Type B pancreatic cell (in vitro differentiated cells): ENCODE measurements at regions not wholly inside any gene's neighbourhood (a gene's known extent, or its start where the extent isn't known, plus 50 kb on each side); places are given as distances from the start of the nearest gene placed in this dataset.

Source experiments
- DNase-seq: peaks from one replicate; pipeline ENCODE4 v3.0.0; 2021; ENCODE audit warnings: mixed read lengths; ENCODE audit not compliant: unreplicated experiment; ENCODE audit errors: extremely low spot score
- H3K27ac Mint-ChIP-seq: 2 replicates; pipeline ENCODE4 v1.8.0; 2021; ENCODE audit warnings: mild to moderate bottlenecking, mixed read lengths
- H3K27me3 Mint-ChIP-seq: 2 replicates; pipeline ENCODE4 v1.8.0; 2021; ENCODE audit warnings: mixed read lengths
- H3K36me3 Mint-ChIP-seq: 2 replicates; pipeline ENCODE4 v1.8.0; 2021; ENCODE audit warnings: mixed read lengths
- H3K4me1 Mint-ChIP-seq: one replicate; pipeline ENCODE4 v1.8.0; 2021; ENCODE audit warnings: mixed read lengths; ENCODE audit not compliant: unreplicated experiment
- H3K4me3 Mint-ChIP-seq: 2 replicates; pipeline ENCODE4 v1.8.0; 2021; ENCODE audit warnings: mild to moderate bottlenecking, mixed read lengths
- H3K9me3 Mint-ChIP-seq: 2 replicates; pipeline ENCODE4 v1.8.0; 2021; ENCODE audit warnings: mixed read lengths
- CTCF ChIP-seq: fragments of 200-600 bp; sonication (generic); conservative IDR thresholded peaks from 2 replicates; pipeline ENCODE4 v1.5.0; 2021; ENCODE audit warnings: antibody characterized with exemption, mild to moderate bottlenecking

- Mint-ChIP-seq H3K36me3 (no peaks in the 10 kb centered on the region), H3K27me3 (peaks cover 2% of the 10 kb centered on the region), H3K4me3 (no peak overlapping the region), H3K9me3 (no peaks in the 10 kb centered on the region), H3K4me1 (peaks cover 2% of the 10 kb centered on the region), H3K27ac (no peak overlapping the region)
- no peak for DNase-seq
- TF ChIP-seq CTCF = no peak
Observed at GRCh38 chr3:181971424-181971823, 259.7 kb downstream of the SOX2 start.

DNA sequence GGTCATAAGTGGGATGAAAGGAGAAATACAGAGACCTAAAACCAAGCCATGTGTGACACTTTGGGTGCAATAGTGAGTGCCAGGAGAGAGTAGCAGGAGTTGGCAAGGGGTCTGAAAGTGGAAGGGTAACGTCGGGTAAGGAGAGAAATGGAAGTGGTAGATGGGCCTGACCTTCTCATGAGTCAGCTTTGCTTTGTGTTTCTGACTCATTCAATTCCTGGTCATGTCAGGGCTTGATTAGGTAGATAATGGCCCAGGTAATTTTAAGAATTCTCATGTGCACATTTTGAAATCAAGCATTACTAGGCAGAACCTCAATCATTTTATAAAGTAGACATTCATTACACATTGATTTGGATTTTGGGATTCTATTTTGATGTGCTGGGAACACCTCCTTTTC, 262.5 kb downstream of the SOX2 start:
- Mint-ChIP-seq H3K36me3 (no peaks in the 10 kb centered on the region), H3K27me3 (no peaks in the 10 kb centered on the region), H3K27ac (no peak overlapping the region), H3K4me3 (no peak overlapping the region), H3K9me3 (no peaks in the 10 kb centered on the region), H3K4me1 (no peaks in the 10 kb centered on the region)
- TF ChIP-seq CTCF = no peak
- no peak for DNase-seq

DNA sequence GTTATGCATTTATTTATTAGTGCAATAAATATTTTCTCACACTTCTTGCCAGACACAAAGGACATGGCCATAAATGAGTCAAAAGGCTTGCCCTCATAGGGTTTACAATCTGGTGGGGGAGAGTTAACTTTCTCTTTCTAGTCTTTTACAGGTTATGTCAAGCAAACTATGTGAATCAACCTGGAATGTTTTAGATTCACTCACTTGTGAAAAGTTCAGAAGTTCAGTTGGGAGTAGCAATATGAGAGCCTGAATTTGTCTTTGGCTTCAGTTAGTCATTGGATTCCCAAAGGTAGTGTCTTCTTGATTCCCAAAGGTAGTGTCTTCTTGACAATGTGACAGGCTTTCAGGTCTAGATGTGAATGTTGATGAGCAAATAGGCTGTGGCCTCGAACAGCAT, 264.8 kb downstream of the SOX2 start:
- Mint-ChIP-seq H3K27ac (no peak overlapping the region), H3K36me3 (no peaks in the 10 kb centered on the region), H3K9me3 (no peaks in the 10 kb centered on the region), H3K27me3 (no peaks in the 10 kb centered on the region), H3K4me1 (no peaks in the 10 kb centered on the region), H3K4me3 (no peak overlapping the region)
- DNase-seq = no peak
- TF ChIP-seq CTCF = no peak

DNA sequence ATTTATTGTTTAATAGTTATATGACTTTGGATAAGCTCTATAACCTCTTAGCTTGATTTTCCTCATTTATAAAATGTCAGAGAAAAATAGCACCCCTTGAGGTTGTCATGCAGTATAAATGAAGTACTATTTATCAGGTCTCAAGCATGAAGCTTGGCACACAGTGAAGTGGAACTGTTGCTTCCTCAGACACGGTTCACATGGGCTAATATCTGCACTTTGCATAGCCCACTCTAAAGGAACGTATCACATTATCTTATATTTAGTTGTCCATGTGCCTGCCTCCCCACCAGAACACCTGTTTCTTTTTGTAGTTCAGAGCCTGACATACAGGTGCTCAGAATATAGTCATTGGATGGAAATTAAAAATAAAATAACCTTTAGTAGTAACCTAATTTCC, 273.7 kb downstream of the SOX2 start:
- Mint-ChIP-seq H3K27me3 (no peaks in the 10 kb centered on the region), H3K27ac (no peak overlapping the region), H3K4me3 (no peak overlapping the region), H3K4me1 (no peaks in the 10 kb centered on the region), H3K9me3 (no peaks in the 10 kb centered on the region), H3K36me3 (no peaks in the 10 kb centered on the region)
- TF ChIP-seq CTCF = no peak
- DNase-seq = no peak

DNA sequence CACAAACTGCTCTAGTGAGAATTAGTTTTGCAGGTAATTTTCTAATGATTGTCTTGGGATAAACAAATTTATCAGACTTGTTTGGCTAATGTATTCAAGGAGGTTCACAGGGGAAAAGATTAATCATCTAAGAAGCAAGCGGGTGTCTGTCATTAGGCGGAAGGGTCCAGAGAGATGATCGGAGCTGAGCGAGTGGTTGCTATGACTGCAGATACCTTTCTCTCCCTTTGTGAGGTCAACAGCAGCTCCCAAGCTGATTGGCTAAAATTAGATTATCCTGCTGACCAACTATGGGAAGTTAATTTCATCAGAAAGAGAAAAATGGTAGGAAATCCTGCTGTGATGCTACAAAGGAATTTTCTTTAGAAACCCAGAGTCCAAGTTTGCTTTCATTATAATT, 276.0 kb downstream of the SOX2 start:
- H3K36me3 Mint-ChIP-seq = no peaks in the 10 kb centered on the region
- no peak overlapping the region for H3K27ac Mint-ChIP-seq
- no peaks in the 10 kb centered on the region for H3K4me1 Mint-ChIP-seq
- no peaks in the 10 kb centered on the region for H3K9me3 Mint-ChIP-seq
- H3K27me3 Mint-ChIP-seq = no peaks in the 10 kb centered on the region
- no peak for TF ChIP-seq CTCF
- no peak overlapping the region for H3K4me3 Mint-ChIP-seq
- no peak for DNase-seq

DNA sequence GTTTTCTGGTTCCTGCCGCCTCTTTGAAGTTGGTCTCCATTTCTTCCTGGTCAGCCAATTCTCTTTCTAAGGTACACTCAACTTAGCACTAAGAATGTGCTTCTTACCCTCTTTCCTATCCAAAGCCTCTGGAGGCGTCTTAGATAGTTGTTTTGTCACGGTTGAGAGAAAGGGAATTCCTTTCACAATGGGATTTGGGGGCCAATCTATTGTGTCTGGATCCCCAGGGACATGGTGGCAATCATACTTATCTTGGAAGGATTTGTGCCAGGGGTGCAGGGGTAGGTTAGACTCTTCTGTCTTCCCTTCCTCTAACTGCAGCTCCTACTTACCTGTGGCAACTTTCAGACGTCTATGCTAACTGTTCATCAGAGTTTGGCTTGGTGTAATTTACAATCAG, 287.1 kb downstream of the SOX2 start:
- H3K27ac Mint-ChIP-seq = no peak overlapping the region
- DNase-seq = no peak
- no peaks in the 10 kb centered on the region for H3K36me3 Mint-ChIP-seq
- peaks cover 7% of the 10 kb centered on the region for H3K27me3 Mint-ChIP-seq
- peaks cover 22% of the 10 kb centered on the region for H3K4me1 Mint-ChIP-seq
- TF ChIP-seq CTCF = no peak
- H3K4me3 Mint-ChIP-seq = no peak overlapping the region
- peaks cover 5% of the 10 kb centered on the region for H3K9me3 Mint-ChIP-seq
